A549 (cell line): ENCODE measurements at regions not wholly inside any gene's neighbourhood (a gene's known extent, or its start where the extent isn't known, plus 50 kb on each side); places are given as distances from the start of the nearest gene placed in this dataset.
A peak's percentile ranks its signal among the peaks of the same experiment; 100 is the strongest.
"Not testable (repeated sequence)": the region's sequence is repeated elsewhere in the genome, so short reads cannot be mapped to it uniquely, and the experiment has no call there.

Source experiments
- ATAC-seq, 2 experiments: fragments of 200-7000 bp in 1 of 2; fragments of >200 bp in 1 of 2; cut with Nextera tagmentation in 1 of 2; cut with Tn5 transposase in 1 of 2; 3 replicates each; pipeline versions ENCODE4 v1.8.0 to v1.9.1; 2018 to 2020; ENCODE audit warnings: mild to moderate bottlenecking in 1 of 2, moderate library complexity in 1 of 2
- CTCF ChIA-PET: fragments of 300-600 bp; sonication (Branson Sonifier 250); formaldehyde crosslinking; extraction: SDS; loops from one replicate; lab custom pipeline; 2021; ENCODE audit warnings: antibody characterized with exemption, inconsistent platforms; lab: Yijun Ruan, JAX
- POLR2A ChIA-PET: fragments of 350-600 bp; formaldehyde crosslinking; extraction: SDS; loops from one replicate; lab custom pipeline; 2021; ENCODE audit warnings: antibody characterized with exemption, inconsistent platforms; lab: Yijun Ruan, JAX
- DNase-seq, 2 experiments: peaks; one replicate each; pipeline versions ENCODE4 v3.0.0 to v3.0.0-alpha.2; 2011 to 2016; ENCODE audit warnings: low read depth in 1 of 2, low spot score in 1 of 2
- FAIRE-seq: peaks from 2 replicates; lab custom pipeline; 2011; peaks lifted over from hg19 to GRCh38; lab: Jason Lieb, UNC
- H3K27ac ChIP-seq, 2 experiments: fragments of >200 bp; sonication (Bioruptor Twin); formaldehyde crosslinking; 3 replicates each; pipeline ENCODE4 v1.5.1; 2016 to 2017
- H3K4me1 ChIP-seq: fragments of >200 bp; sonication (Bioruptor Twin); formaldehyde crosslinking; 3 replicates; pipeline ENCODE4 v1.6.1; 2016
- H3K4me2 ChIP-seq: fragments of >200 bp; sonication (Bioruptor Twin); formaldehyde crosslinking; 3 replicates; pipeline ENCODE4 v1.6.1; 2016
- H3K4me3 ChIP-seq: fragments of >200 bp; sonication (Bioruptor Twin); formaldehyde crosslinking; 3 replicates; pipeline ENCODE4 v1.5.1; 2016
- H3K9me3 ChIP-seq: fragments of >200 bp; sonication (Bioruptor Twin); formaldehyde crosslinking; 3 replicates; pipeline ENCODE4 v1.6.1; 2016
- CBX2 ChIP-seq: fragments of 200-600 bp; sonication (generic); IDR thresholded peaks from 2 replicates; pipeline ENCODE4 v1.6.1; 2016; ENCODE audit warnings: low read depth, mild to moderate bottlenecking, borderline replicate concordance
- CHD4 ChIP-seq: fragments of 200-600 bp; sonication (generic); IDR thresholded peaks from 2 replicates; pipeline ENCODE4 v1.6.1; 2016; ENCODE audit warnings: antibody characterized with exemption, mild to moderate bottlenecking, borderline replicate concordance
- E2F6 ChIP-seq: IDR thresholded peaks from 2 replicates; pipeline ENCODE4 v1.6.1; 2012; ENCODE audit warnings: low read depth, borderline replicate concordance
- ESRRA ChIP-seq: fragments of 150-350 bp; IDR thresholded peaks from 2 replicates; pipeline ENCODE4 v1.6.1; 2014; ENCODE audit warnings: mild to moderate bottlenecking, low read length, borderline replicate concordance
- FOSB ChIP-seq: fragments of 250-450 bp; sonication (Bioruptor Pico); IDR thresholded peaks from 2 replicates; pipeline ENCODE4 v1.5.0; 2020; ENCODE audit warnings: mild to moderate bottlenecking, moderate library complexity
- HDAC2 ChIP-seq: fragments of 200-600 bp; sonication (generic); IDR thresholded peaks from 2 replicates; pipeline ENCODE4 v1.6.1; 2016
- HMGXB4 ChIP-seq: fragments of 250-450 bp; sonication (Bioruptor Pico); IDR thresholded peaks from 2 replicates; pipeline ENCODE4 v1.5.0; 2021; ENCODE audit warnings: mild to moderate bottlenecking, moderate library complexity, borderline replicate concordance
- HOXA7 ChIP-seq: fragments of 250-450 bp; sonication (Bioruptor Pico); IDR thresholded peaks from 2 replicates; pipeline ENCODE4 v1.5.0; 2020; ENCODE audit warnings: mild to moderate bottlenecking, moderate library complexity
- JUN ChIP-seq, 2 experiments: fragments of >200 bp; sonication (Bioruptor Twin); formaldehyde crosslinking; IDR thresholded peaks; 2 replicates in 1 of 2; 3 replicates in 1 of 2; pipeline ENCODE4 v1.6.1; 2016 to 2017
- MAFK ChIP-seq: fragments of 450-650 bp; IDR thresholded peaks from 2 replicates; pipeline ENCODE4 v1.6.1; 2014; ENCODE audit not compliant: partially characterized antibody
- MAZ ChIP-seq: fragments of 150-350 bp; IDR thresholded peaks from 2 replicates; pipeline ENCODE4 v1.6.1; 2014; ENCODE audit warnings: antibody characterized with exemption, low read depth, low read length, borderline replicate concordance
- MYC ChIP-seq: IDR thresholded peaks from 2 replicates; pipeline ENCODE4 v1.6.1; 2012; ENCODE audit warnings: mild to moderate bottlenecking, inconsistent platforms, low read length, improper control_type of control experiment, borderline replicate concordance
- NPAS2 ChIP-seq: fragments of 250-450 bp; sonication (Bioruptor Pico); IDR thresholded peaks from 2 replicates; pipeline ENCODE4 v1.8.0; 2022; ENCODE audit warnings: mild to moderate bottlenecking, moderate library complexity, borderline replicate concordance
- PHF8 ChIP-seq: fragments of 200-600 bp; sonication (generic); IDR thresholded peaks from 2 replicates; pipeline ENCODE4 v1.6.1; 2016; ENCODE audit warnings: low read depth, mild to moderate bottlenecking, antibody characterized with exemption, moderate library complexity, borderline replicate concordance
- RAD21 ChIP-seq, 2 experiments: fragments of >200 bp in 1 of 2; sonication (Bioruptor Twin) in 1 of 2; formaldehyde crosslinking in 1 of 2; IDR thresholded peaks in 1 of 2; conservative IDR thresholded peaks in 1 of 2; 2 replicates in 1 of 2; 3 replicates in 1 of 2; pipeline ENCODE4 v1.6.1; 2012 to 2018; ENCODE audit warnings: inconsistent platforms in 1 of 2
- RCOR1 ChIP-seq: fragments of 150-350 bp; IDR thresholded peaks from 2 replicates; pipeline ENCODE4 v1.6.1; 2014; ENCODE audit warnings: antibody characterized with exemption, low read length, low read depth
- RNF2 ChIP-seq: fragments of 200-600 bp; sonication (generic); IDR thresholded peaks from 2 replicates; pipeline ENCODE4 v1.6.1; 2016; ENCODE audit warnings: low read depth, mild to moderate bottlenecking, antibody characterized with exemption, moderate library complexity, borderline replicate concordance
- USF2 ChIP-seq: fragments of 450-650 bp; IDR thresholded peaks from 2 replicates; pipeline ENCODE4 v1.6.1; 2014; ENCODE audit warnings: antibody characterized with exemption
- WGBS: methylation state at CpG from one replicate; pipeline ENCODE4 v1.1.6; 2017; ENCODE audit errors: missing lambda C conversion rate; 5-methylcytosine and 5-hydroxymethylcytosine counted together

GRCh38 chr20:29878281-29878741 is 1379.2 kb upstream of the DEFB115 start:
- ATAC-seq, result peak; percentile 90 to 95
- no peak for FAIRE-seq
- Histone ChIP-seq H3K4me2 (peak overlapping the region; percentile 94), H3K9me3 (0 out of 3 replicates have a peak, but pooled peaks cover 7% of the 10 kb centered on the region), H3K27ac (peak overlapping the region; percentile 72 to 80), H3K4me1 (peaks cover 10% of the 10 kb centered on the region; the same call in 1 of the 3 replicates), H3K4me3 (peak overlapping the region; percentile 63)
- peak; percentile 55 to 69 for DNase-seq
- ChIA-PET POLR2A (no interaction called here), CTCF (no interaction called here)
- WGBS, result 28% methylated on average over 18 of the region's 24 CpGs
- TF ChIP-seq FOSB (no peak), HOXA7 (CRISPR knock-in tag) (no peak), RNF2 (no peak), E2F6 (no peak), CHD4 (no peak), MAZ (no peak), MYC (no peak), MAFK (no peak), JUN (IDR thresholded peaks at IDR 0.05) (no peak), RCOR1 (no peak), HDAC2 (no peak), CBX2 (no peak)

GRCh38 chr20:29878777-29879442 is 1378.6 kb upstream of the DEFB115 start:
- Histone ChIP-seq H3K4me1 (peaks cover 10% of the 10 kb centered on the region; the same call in 1 of the 3 replicates), H3K4me2 (peak overlapping the region; percentile 94), H3K9me3 (0 out of 3 replicates have a peak, but pooled peaks cover 7% of the 10 kb centered on the region), H3K4me3 (peak overlapping the region; percentile 63), H3K27ac (peak overlapping the region; percentile 72 to 80)
- ATAC-seq, result peak; percentile 22 to 38; a peak in 3 of 6 replicates
- POLR2A ChIA-PET, result no interaction called here
- DNase-seq, result no peak
- WGBS, result 50% methylated on average over 20 of the region's 24 CpGs
- no peak for FAIRE-seq
- CTCF ChIA-PET, result no interaction called here
- no peak for TF ChIP-seq MYC
- no peak for TF ChIP-seq USF2
- no peak for TF ChIP-seq NPAS2 (CRISPR knock-in tag)
- TF ChIP-seq RAD21 (conservative IDR thresholded peaks at IDR 0.05 in 1 of 2, IDR thresholded peaks at IDR 0.05 in 1 of 2), result no peak
- no peak for TF ChIP-seq ESRRA
- TF ChIP-seq HMGXB4 (CRISPR knock-in tag), result no peak
- TF ChIP-seq PHF8, result no peak

- FAIRE-seq, H3K4me3 ChIP-seq, H3K9me3 ChIP-seq, H3K27ac ChIP-seq, ATAC-seq, DNase-seq, CTCF ChIA-PET, POLR2A ChIA-PET, H3K4me2 ChIP-seq: not testable (repeated sequence)
- peaks cover 16% of the 10 kb centered on the region; the same call in 2 of the 3 replicates for H3K4me1 ChIP-seq
- WGBS, result 88% methylated on average over 1 of the region's 1 CpG
Measured at GRCh38 chr20:29881107-29881506, 1376.4 kb upstream of the DEFB115 start.

GRCh38 chr20:29883514-29884219 is 1373.8 kb upstream of the DEFB115 start:
- POLR2A ChIA-PET, CTCF ChIA-PET, H3K4me3 ChIP-seq, H3K27ac ChIP-seq, H3K4me2 ChIP-seq, H3K9me3 ChIP-seq, DNase-seq, FAIRE-seq: not testable (repeated sequence)
- ATAC-seq, result peak; percentile 61 to 82
- 64% methylated on average over 13 of the region's 13 CpGs for WGBS
- H3K4me1 ChIP-seq, result peaks cover 11% of the 10 kb centered on the region; the same call in 2 of the 3 replicates

GRCh38 chr20:29884322-29884721 is 1373.1 kb upstream of the DEFB115 start:
- FAIRE-seq, POLR2A ChIA-PET, H3K9me3 ChIP-seq, H3K4me3 ChIP-seq, CTCF ChIA-PET, H3K4me1 ChIP-seq, DNase-seq: not testable (repeated sequence)
- ATAC-seq, result peak in 1 of 2 experiments; percentile 28; a peak in 1 of 6 replicates
- Histone ChIP-seq H3K4me2 (peak overlapping the region; percentile 18; the same call in 1 of the 3 replicates), H3K27ac (peak overlapping the region in 1 of 2 experiments; percentile 61; a peak in 1 of 6 replicates)
- 60% methylated on average over 3 of the region's 3 CpGs for WGBS
